T1000 (cell line): ENCODE measurements at regions not wholly inside any gene's neighbourhood (a gene's known extent, or its start where the extent isn't known, plus 50 kb on each side); places are given as distances from the start of the nearest gene placed in this dataset.

ENCODE experiments used
- DNase-seq: peaks from one replicate; lab custom pipeline; 2025; ENCODE audit warnings: mixed read lengths; lab: John Stamatoyannopoulos, UW

DNA sequence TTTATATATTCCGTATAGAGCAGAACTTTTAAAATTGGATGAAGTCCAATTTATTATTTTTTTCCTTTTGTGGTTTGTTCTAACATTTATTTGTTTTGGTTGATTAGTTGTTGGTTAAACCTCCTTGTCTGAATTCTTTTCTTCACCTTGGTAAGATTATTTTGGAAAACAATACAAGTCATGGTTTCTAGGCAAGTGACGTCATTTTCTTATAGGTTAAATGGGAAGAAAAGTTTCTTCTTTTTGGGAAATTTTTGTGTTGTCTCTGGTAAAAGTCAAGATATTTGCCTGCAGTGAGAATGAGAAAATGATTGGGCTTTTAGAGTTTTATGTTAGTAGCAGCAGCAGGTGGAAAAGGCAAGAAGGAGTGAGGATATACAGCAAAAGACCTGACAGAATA is 197.9 kb downstream of the OTOR start:
- DNase-seq, result no peak

GRCh38 chr20:16947479-16947878 is 199.3 kb downstream of the OTOR start:
- no peak for DNase-seq

GRCh38 chr20:16951876-16952275 is 203.7 kb downstream of the OTOR start:
- no peak for DNase-seq

DNA sequence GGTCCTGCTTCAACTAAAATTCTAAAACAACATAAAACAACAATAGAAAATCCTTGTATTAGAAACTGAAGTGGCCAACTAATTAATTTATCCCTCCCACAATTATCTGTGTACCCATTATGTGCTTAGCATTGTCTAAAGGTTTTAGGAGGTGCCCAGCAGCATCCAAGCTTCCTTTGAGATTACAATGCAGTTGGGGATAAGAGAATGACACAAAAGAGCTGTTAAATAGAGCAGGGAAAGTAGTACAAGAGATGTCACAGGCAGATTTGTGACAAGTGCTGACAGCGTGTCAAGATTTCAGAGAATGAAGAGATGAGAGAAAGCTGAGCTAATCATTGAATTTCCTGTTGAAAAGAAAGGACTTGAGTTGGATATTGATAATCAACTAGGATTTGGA is 204.8 kb downstream of the OTOR start:
- DNase-seq, result no peak

GRCh38 chr20:16953858-16954257 is 205.7 kb downstream of the OTOR start:
- no peak for DNase-seq

DNA sequence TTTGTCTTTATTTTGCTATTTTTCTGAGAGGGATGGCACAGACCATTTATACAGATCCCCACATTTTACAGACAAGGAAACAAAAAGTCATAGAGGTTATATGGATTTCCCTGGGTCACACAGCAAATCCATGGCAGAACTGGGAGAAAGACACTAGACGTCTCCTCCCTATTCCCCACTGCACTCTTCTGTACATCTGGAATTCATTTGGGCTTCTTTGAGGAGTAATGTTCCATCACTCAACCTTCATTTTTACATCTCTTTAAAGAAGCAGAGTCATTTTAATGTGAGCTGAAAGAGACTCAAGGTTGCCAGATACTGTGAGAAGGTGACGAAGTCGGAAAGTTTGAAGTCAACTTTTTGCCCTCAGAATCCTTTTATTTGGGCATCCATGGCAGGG is 207.3 kb downstream of the OTOR start:
- DNase-seq, result no peak

- DNase-seq, result no peak
Measured at GRCh38 chr20:16955971-16956370, 207.8 kb downstream of the OTOR start.

- no peak for DNase-seq
Measured at GRCh38 chr20:16965401-16965800, 217.2 kb downstream of the OTOR start.

DNA sequence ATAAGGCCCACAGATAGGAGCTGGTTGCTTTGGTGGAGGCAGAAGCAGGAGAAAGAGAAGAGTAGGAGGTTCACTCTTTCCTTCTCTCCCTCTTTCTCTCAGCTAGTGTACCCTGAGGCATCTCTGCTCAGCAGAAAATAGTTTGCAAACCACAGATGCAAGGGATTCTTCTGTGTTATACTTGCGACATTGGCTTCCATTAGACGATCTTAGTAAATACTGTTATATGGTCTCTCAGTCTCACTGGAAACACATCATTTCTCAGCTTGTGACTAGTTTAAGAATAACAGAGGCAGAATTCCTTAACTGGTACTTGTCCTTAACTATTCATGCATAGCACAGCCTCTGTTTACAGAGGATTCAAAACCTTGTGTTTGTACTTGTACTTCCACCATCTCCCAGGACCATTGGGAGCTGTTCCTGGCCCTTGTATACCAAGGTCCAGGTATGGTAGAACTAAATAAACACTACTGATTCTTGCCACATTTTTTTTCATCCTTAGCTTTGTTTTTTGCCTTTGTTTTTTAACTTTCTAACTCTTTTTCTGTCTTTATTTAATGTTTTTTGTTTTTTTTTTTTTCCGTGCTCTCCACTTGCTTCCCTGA is 218.2 kb downstream of the OTOR start:
- DNase-seq, result no peak

GRCh38 chr20:16968099-16968498 is 219.9 kb downstream of the OTOR start:
- DNase-seq, result no peak

GRCh38 chr20:16970776-16971175 is 222.6 kb downstream of the OTOR start:
- DNase-seq, result no peak

- DNase-seq, result no peak
Measured at GRCh38 chr20:16974080-16974854, 226.1 kb downstream of the OTOR start.

GRCh38 chr20:16974855-16975162 is 226.7 kb downstream of the OTOR start:
- DNase-seq, result no peak

GRCh38 chr20:16975682-16976081 is 227.5 kb downstream of the OTOR start:
- DNase-seq, result no peak

- no peak for DNase-seq
Measured at GRCh38 chr20:16978497-16978896, 230.3 kb downstream of the OTOR start.

GRCh38 chr20:16982091-16982726 is 234.1 kb downstream of the OTOR start:
- no peak for DNase-seq

GRCh38 chr20:16984481-16984880 is 236.3 kb downstream of the OTOR start:
- no peak for DNase-seq

DNA sequence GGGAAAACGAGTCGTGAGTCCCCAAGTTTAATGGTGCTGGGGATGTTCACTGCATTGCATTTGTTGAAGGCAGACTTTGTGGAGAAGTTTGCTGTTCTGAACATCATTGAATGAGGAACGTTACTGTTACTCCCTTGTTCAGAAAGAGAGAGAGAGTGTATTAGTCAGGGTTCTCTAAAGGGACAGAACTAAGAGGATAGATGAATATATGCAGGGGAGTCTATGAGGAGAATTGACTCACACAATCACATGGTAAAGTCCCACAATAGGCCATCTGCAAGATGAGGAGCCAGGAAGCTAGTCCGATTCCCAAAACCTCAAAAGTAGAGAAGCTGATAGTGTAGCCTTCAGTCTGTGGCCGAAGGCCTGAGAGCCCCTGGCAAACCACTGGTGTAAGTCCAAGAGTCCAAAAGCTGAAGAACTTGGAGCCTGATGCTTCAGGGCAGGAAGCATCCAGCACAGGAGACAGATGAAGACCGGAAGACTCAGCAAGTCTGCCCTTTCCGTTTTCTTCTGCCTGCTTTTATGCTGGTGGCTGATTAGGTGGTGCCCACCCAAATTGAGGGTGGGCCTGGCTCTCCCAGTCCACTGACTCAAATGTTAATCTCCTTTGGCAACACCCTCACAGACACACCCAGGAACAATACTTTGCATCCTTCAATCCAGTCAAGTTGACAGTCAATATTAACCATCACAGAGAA is 223.5 kb upstream of the PCSK2 start:
- DNase-seq, result no peak

GRCh38 chr20:17010181-17010580 is 216.7 kb upstream of the PCSK2 start:
- DNase-seq, result no peak

DNA sequence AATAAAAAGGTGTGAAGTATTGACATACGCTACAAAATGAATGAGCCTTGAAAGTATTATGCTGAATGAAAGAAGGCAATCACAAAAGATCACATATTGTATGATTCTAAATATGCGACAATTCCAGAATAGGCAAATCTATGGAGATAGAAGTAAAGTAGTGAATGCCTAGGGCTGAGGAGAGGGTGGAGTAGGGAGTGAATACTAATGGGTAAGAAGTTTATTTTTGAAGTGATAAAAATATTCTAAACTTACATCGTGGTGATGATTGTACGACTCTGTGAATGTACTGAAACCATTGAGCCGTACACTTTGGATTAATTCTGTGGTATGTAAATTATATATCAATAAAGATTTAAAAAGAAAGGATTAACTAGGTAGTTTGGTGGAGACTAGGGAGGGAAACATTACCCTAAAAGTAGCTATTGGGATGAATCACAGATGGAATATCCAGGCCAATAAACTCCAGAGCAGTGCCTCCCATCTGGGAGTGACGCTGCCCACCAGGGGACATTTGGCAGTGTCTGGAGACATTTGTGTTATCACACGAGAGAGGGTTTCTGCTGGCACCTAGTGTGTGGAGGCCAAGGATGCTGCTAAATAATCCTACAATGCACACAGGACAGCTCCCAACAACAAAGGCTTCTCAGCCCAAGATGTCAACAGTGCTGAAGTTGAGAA is 214.2 kb upstream of the PCSK2 start:
- no peak for DNase-seq

- no peak for DNase-seq
Measured at GRCh38 chr20:17014217-17014616, 212.6 kb upstream of the PCSK2 start.

- DNase-seq, result no peak
Measured at GRCh38 chr20:17014756-17015366, 212.0 kb upstream of the PCSK2 start.
